Endothelial cell of umbilical vein (primary cell): ENCODE measurements at regions not wholly inside any gene's neighbourhood (a gene's known extent, or its start where the extent isn't known, plus 50 kb on each side); places are given as distances from the start of the nearest gene placed in this dataset.

Experiments used
- BruUV-seq: library from RNA; stranded (reverse); fragments of 400-500 nt; replicated peaks from 2 replicates; lab custom pipeline; 2021; lab: Mats Ljungman, UMichigan
- CTCF ChIA-PET: fragments of 300-600, 350-600 bp; sonication (Branson Sonifier 250); formaldehyde crosslinking; loops from one replicate; lab custom pipeline; 2021; ENCODE audit warnings: antibody characterized with exemption, inconsistent platforms; lab: Charles Lee
- POLR2A ChIA-PET: fragments of 300-600, 350-600 bp; sonication (Branson Sonifier 250); formaldehyde crosslinking; loops from one replicate; lab custom pipeline; 2021; ENCODE audit warnings: antibody characterized with exemption, inconsistent platforms; lab: Charles Lee
- DNase-seq: peaks from one replicate; pipeline ENCODE4 v3.0.0-alpha.2; 2011; ENCODE audit warnings: low read depth, low spot score
- FAIRE-seq: peaks from 2 replicates; lab custom pipeline; 2011; peaks lifted over from hg19 to GRCh38; lab: Jason Lieb, UNC
- H2AFZ ChIP-seq: 2 replicates; pipeline ENCODE4 v1.6.0; 2012; ENCODE audit warnings: low read depth, low read length, control low read depth, inconsistent platforms
- H3K27ac ChIP-seq: 2 replicates; pipeline ENCODE4 v1.5.1; 2011; ENCODE audit warnings: low read depth, mild to moderate bottlenecking, control low read depth, low read length, moderate library complexity; ENCODE audit not compliant: insufficient read depth
- H3K27me3 ChIP-seq, 2 experiments: 2 replicates each; pipeline versions ENCODE4 v1.6.0 to v1.6.1; 2011; ENCODE audit warnings: low read length in 2 of 2, mixed read lengths in 1 of 2; ENCODE audit not compliant: control insufficient read depth in 2 of 2, insufficient read depth in 2 of 2
- H3K36me3 ChIP-seq, 2 experiments: 2 replicates in 1 of 2; 3 replicates in 1 of 2; pipeline ENCODE4 v1.5.1; 2011; ENCODE audit warnings: low read length in 2 of 2, mild to moderate bottlenecking in 1 of 2, moderate library complexity in 1 of 2; ENCODE audit not compliant: control insufficient read depth in 2 of 2, insufficient read depth in 2 of 2; ENCODE audit errors: extremely low read depth in 1 of 2
- H3K4me1 ChIP-seq: 3 replicates; pipeline ENCODE4 v1.5.1; 2011; ENCODE audit warnings: mild to moderate bottlenecking, low read length; ENCODE audit not compliant: control insufficient read depth, insufficient read depth; ENCODE audit errors: extremely low read depth
- H3K4me2 ChIP-seq: 2 replicates; pipeline ENCODE4 v1.6.1; 2011; ENCODE audit warnings: low read length, control low read depth, mixed read lengths; ENCODE audit not compliant: insufficient read depth
- H3K4me3 ChIP-seq, 3 experiments: fragments of 200-600 bp in 1 of 3; sonication (generic), shearing (Covaris generic) in 1 of 3; replicated peaks in 1 of 3; 2 replicates each; pipeline ENCODE4 v1.5.1; 2011 to 2016; ENCODE audit warnings: control low read depth in 3 of 3, low read length in 3 of 3, mild to moderate bottlenecking in 2 of 3, inconsistent platforms in 1 of 3, low read depth in 1 of 3, moderate library complexity in 1 of 3; ENCODE audit not compliant: insufficient read depth in 1 of 3
- H3K79me2 ChIP-seq: 2 replicates; pipeline ENCODE4 v1.6.0; 2012; ENCODE audit warnings: low read length, inconsistent platforms; ENCODE audit not compliant: control insufficient read depth, insufficient read depth
- H3K9ac ChIP-seq: replicated peaks from 2 replicates; pipeline ENCODE3; 2011; ENCODE audit warnings: low read length, control low read depth; ENCODE audit not compliant: insufficient read depth; ENCODE audit errors: extremely low read depth
- H3K9me1 ChIP-seq: replicated peaks from 3 replicates; pipeline ENCODE4 v1.6.0; 2011; ENCODE audit warnings: mild to moderate bottlenecking, low read length; ENCODE audit not compliant: control insufficient read depth, insufficient read depth; ENCODE audit errors: extremely low read depth
- H3K9me3 ChIP-seq: replicated peaks from 2 replicates; pipeline ENCODE4 v1.5.1; 2012; ENCODE audit warnings: low read length, inconsistent platforms; ENCODE audit not compliant: control insufficient read depth, insufficient read depth
- H4K20me1 ChIP-seq: replicated peaks from 2 replicates; pipeline ENCODE3; 2011; ENCODE audit warnings: mild to moderate bottlenecking, low read length; ENCODE audit not compliant: control insufficient read depth, insufficient read depth; ENCODE audit errors: extremely low read depth
- CTCF ChIP-seq, 2 donors: IDR thresholded peaks; 1 replicate in 1 of 2; 2 replicates in 1 of 2; pipeline ENCODE4 v1.5.1; 2011; ENCODE audit warnings: low read length in 2 of 2, mild to moderate bottlenecking in 2 of 2, moderate library complexity in 2 of 2, control low read depth in 1 of 2, inconsistent platforms in 1 of 2, low read depth in 1 of 2; ENCODE audit not compliant: insufficient read depth in 1 of 2; ENCODE audit errors: extremely low read depth in 1 of 2
- EZH2 ChIP-seq: IDR thresholded peaks from 2 replicates; pipeline ENCODE4 v1.6.1; 2012; ENCODE audit warnings: borderline replicate concordance, low read depth, mild to moderate bottlenecking, moderate library complexity, low read length, inconsistent platforms; ENCODE audit not compliant: severe bottlenecking
- FOS ChIP-seq: IDR thresholded peaks from 2 replicates; pipeline ENCODE4 v1.6.1; 2011; ENCODE audit warnings: mild to moderate bottlenecking, low read length, moderate library complexity, borderline replicate concordance; ENCODE audit not compliant: insufficient read depth
- GATA2 ChIP-seq: IDR thresholded peaks from 2 replicates; pipeline ENCODE4 v1.7.0; 2011; ENCODE audit warnings: low read depth, mild to moderate bottlenecking, moderate library complexity, mixed read lengths, low read length; ENCODE audit not compliant: insufficient read length, insufficient read depth
- JUN ChIP-seq: IDR thresholded peaks from 2 replicates; pipeline ENCODE4 v1.6.1; 2011; ENCODE audit warnings: borderline replicate concordance, low read depth; ENCODE audit not compliant: insufficient read length, insufficient read depth
- MAX ChIP-seq: IDR thresholded peaks from 2 replicates; pipeline ENCODE4 v1.6.1; 2011; ENCODE audit not compliant: insufficient read depth, insufficient read length
- MYC ChIP-seq: IDR thresholded peaks from one replicate; pipeline ENCODE4 v1.6.1; 2011; ENCODE audit warnings: mild to moderate bottlenecking, low read depth, low read length
- POLR2A ChIP-seq: IDR thresholded peaks from 2 replicates; pipeline ENCODE4 v1.6.1; 2012; ENCODE audit warnings: low read depth, mild to moderate bottlenecking, control low read depth, low read length
- POLR2AphosphoS5 ChIP-seq: IDR thresholded peaks from 2 replicates; pipeline ENCODE4 v1.6.1; 2012; ENCODE audit warnings: low read depth, mild to moderate bottlenecking, control low read depth, low read length, moderate library complexity; ENCODE audit not compliant: insufficient read depth
- dilution Hi-C: fragments of 300-500 bp; cut with MboI; formaldehyde crosslinking; loops from one replicate; pipeline ENCODE4 v1.15.0; 2019; ENCODE audit warnings: low sequenced_read_pairs; ENCODE audit not compliant: extremely low pct_ligation_motif_present
- intact Hi-C: fragments of 100-400 bp; cut with micrococcal nuclease; formaldehyde crosslinking; loops from one replicate; pipeline ENCODE4 v1.10.0; 2022

GRCh38 chr4:130699004-130699403 is 1603.1 kb downstream of the C4orf33 start:
- Histone ChIP-seq H3K9me3 (no peaks in the 10 kb centered on the region), H3K9me1 (no peaks in the 10 kb centered on the region), H3K27ac (no peak overlapping the region), H3K4me2 (no peak overlapping the region), H3K9ac (no peak overlapping the region), H3K4me3 (no peak overlapping the region), H3K4me1 (no peaks in the 10 kb centered on the region), H3K36me3 (no peaks in the 10 kb centered on the region), H2AFZ (no peak overlapping the region), H3K79me2 (no peaks in the 10 kb centered on the region), H3K27me3 (no peaks in the 10 kb centered on the region), H4K20me1 (no peaks in the 10 kb centered on the region)
- dilution Hi-C loops (no loop called here), intact Hi-C loops (no loop called here)
- ChIA-PET CTCF (no interaction called here), POLR2A (no interaction called here)
- BruUV-seq, result no TSS peak
- TF ChIP-seq GATA2, result no peak
- no peak for TF ChIP-seq POLR2AphosphoS5
- no peak for TF ChIP-seq MAX
- no peak for TF ChIP-seq CTCF (IDR thresholded peaks at IDR 0.05; ENCODE audit: extremely low read depth in 1 of 2, insufficient read depth in 1 of 2, low read depth in 1 of 2, low read length in 2 of 2)
- TF ChIP-seq FOS, result no peak
- no peak for TF ChIP-seq EZH2
- TF ChIP-seq MYC, result no peak
- no peak for TF ChIP-seq JUN
- TF ChIP-seq POLR2A, result no peak
- DNase-seq (no peak), FAIRE-seq (no peak)
